Right atrium auricular region (tissue), 2 donors: ENCODE measurements at regions not wholly inside any gene's neighbourhood (a gene's known extent, or its start where the extent isn't known, plus 50 kb on each side); places are given as distances from the start of the nearest gene placed in this dataset.
"Not testable (repeated sequence)": the region's sequence is repeated elsewhere in the genome, so short reads cannot be mapped to it uniquely, and the experiment has no call there.

Experiments used
- DNase-seq: peaks from one replicate; pipeline ENCODE4 v3.0.0-alpha.2; 2019; ENCODE audit warnings: low spot score
- H3K27ac ChIP-seq, 2 donors: fragments of 200-600 bp; sonication (generic); 1 replicate in 1 of 2; 2 replicates in 1 of 2; pipeline ENCODE4 v1.5.1; 2016 to 2019
- H3K27me3 ChIP-seq, 2 donors: fragments of 200-600 bp; sonication (generic); one replicate each; pipeline versions ENCODE4 v1.5.1 to v1.6.0; 2017 to 2019
- H3K36me3 ChIP-seq: fragments of 200-600 bp; sonication (generic); one replicate; pipeline ENCODE4 v1.5.1; 2016
- H3K4me1 ChIP-seq, 2 donors: fragments of 200-600 bp; sonication (generic); one replicate each; pipeline versions ENCODE4 v1.5.1 to v1.6.0; 2017 to 2019
- H3K4me3 ChIP-seq, 2 donors: fragments of 200-600 bp; sonication (generic); 1 replicate in 1 of 2; 2 replicates in 1 of 2; pipeline ENCODE4 v1.5.1; 2017 to 2019; ENCODE audit warnings: mild to moderate bottlenecking in 1 of 2, moderate library complexity in 1 of 2
- H3K9me3 ChIP-seq, 2 donors: fragments of 200-600 bp; sonication (generic); one replicate each; pipeline ENCODE4 v1.5.1; 2019
- CTCF ChIP-seq, 2 donors: fragments of 200-600 bp; sonication (generic); IDR thresholded peaks; one replicate each; pipeline ENCODE4 v1.5.1; 2019; ENCODE audit warnings: antibody characterized with exemption in 2 of 2

GRCh38 chrX:149420566-149420965 is 84.5 kb downstream of the IDS start:
- H3K27ac ChIP-seq, DNase-seq, H3K27me3 ChIP-seq: not testable (repeated sequence)

GRCh38 chrX:149398027-149398426 is 107.1 kb downstream of the IDS start:
- no peaks in the 10 kb centered on the region for H3K4me1 ChIP-seq
- H3K36me3 ChIP-seq = no peaks in the 10 kb centered on the region
- H3K4me3 ChIP-seq = no peak overlapping the region
- H3K27ac ChIP-seq = no peak overlapping the region
- no peak for TF ChIP-seq CTCF (IDR thresholded peaks at IDR 0.05)
- H3K27me3 ChIP-seq = no peaks in the 10 kb centered on the region
- DNase-seq = no peak
- no peaks in the 10 kb centered on the region for H3K9me3 ChIP-seq

More at GRCh38 chrX:149420566-149420965, 84.5 kb downstream of the IDS start:
- not testable (repeated sequence) for H3K4me3 ChIP-seq, H3K4me1 ChIP-seq, H3K36me3 ChIP-seq
- H3K9me3 ChIP-seq = peaks cover 0 to 14% of the 10 kb centered on the region in 2 donors

- TF ChIP-seq CTCF (IDR thresholded peaks at IDR 0.05) = no peak
- no peaks in the 10 kb centered on the region for H3K27me3 ChIP-seq
- DNase-seq = no peak
- no peaks in the 10 kb centered on the region for H3K9me3 ChIP-seq
- H3K27ac ChIP-seq = no peak overlapping the region
- no peaks in the 10 kb centered on the region for H3K4me1 ChIP-seq
- H3K4me3 ChIP-seq = no peak overlapping the region
- no peaks in the 10 kb centered on the region for H3K36me3 ChIP-seq
Observed at GRCh38 chrX:149392921-149393320, 112.2 kb downstream of the IDS start.

- no peaks in the 10 kb centered on the region for H3K36me3 ChIP-seq
- no peaks in the 10 kb centered on the region for H3K4me1 ChIP-seq
- H3K4me3 ChIP-seq = no peak overlapping the region
- H3K9me3 ChIP-seq = peaks cover 0 to 9% of the 10 kb centered on the region in 2 donors
- no peak for TF ChIP-seq CTCF (IDR thresholded peaks at IDR 0.05)
- no peak overlapping the region for H3K27ac ChIP-seq
- H3K27me3 ChIP-seq = no peaks in the 10 kb centered on the region
- no peak for DNase-seq
Observed at GRCh38 chrX:149383852-149384251, 121.3 kb downstream of the IDS start.

DNA sequence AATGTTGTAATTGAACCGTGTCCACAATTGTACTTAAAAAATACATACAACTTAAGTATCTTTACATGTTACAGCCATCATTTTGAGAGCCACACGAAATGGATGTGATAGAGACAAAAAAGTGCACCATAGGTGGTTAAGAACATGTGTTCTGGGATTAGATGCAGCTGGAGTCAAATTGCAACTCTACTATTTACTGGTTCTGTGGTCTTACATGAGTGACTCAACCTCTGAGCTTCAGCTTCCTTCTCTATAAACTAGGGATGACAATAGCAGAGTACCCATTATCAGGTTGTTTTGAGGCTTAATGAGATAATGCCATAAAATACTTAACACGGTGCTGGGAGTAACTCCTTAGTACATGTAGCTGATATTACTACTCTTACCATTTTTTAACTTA is 130.4 kb downstream of the IDS start:
- DNase-seq = no peak
- H3K27me3 ChIP-seq = no peaks in the 10 kb centered on the region

GRCh38 chrX:149372866-149373265 is 132.2 kb downstream of the IDS start:
- no peak overlapping the region for H3K4me3 ChIP-seq
- no peak for DNase-seq
- H3K9me3 ChIP-seq = no peaks in the 10 kb centered on the region
- no peaks in the 10 kb centered on the region for H3K27me3 ChIP-seq
- H3K27ac ChIP-seq = no peak overlapping the region
- H3K4me1 ChIP-seq = no peaks in the 10 kb centered on the region
- no peaks in the 10 kb centered on the region for H3K36me3 ChIP-seq
- TF ChIP-seq CTCF (IDR thresholded peaks at IDR 0.05) = no peak

More for the DNA sequence above, 130.4 kb downstream of the IDS start:
- Histone ChIP-seq H3K27ac (no peak overlapping the region), H3K4me3 (no peak overlapping the region), H3K9me3 (no peaks in the 10 kb centered on the region), H3K4me1 (no peaks in the 10 kb centered on the region), H3K36me3 (no peaks in the 10 kb centered on the region)
- TF ChIP-seq CTCF (IDR thresholded peaks at IDR 0.05) = no peak
